K562 (cell line): ENCODE measurements at regions not wholly inside any gene's neighbourhood (a gene's known extent, or its start where the extent isn't known, plus 50 kb on each side); places are given as distances from the start of the nearest gene placed in this dataset.

Experiments
- CBX3 ChIP-seq, 2 experiments: IDR thresholded peaks; 1 replicate in 1 of 2; 2 replicates in 1 of 2; pipeline ENCODE4 v1.6.1; 2012; ENCODE audit warnings: inconsistent platforms in 2 of 2, low read length in 2 of 2, borderline replicate concordance in 1 of 2, control low read depth in 1 of 2
- E2F6 ChIP-seq, 2 experiments: IDR thresholded peaks; 2 replicates each; pipeline ENCODE4 v1.6.1; 2011; ENCODE audit warnings: borderline replicate concordance in 1 of 2, control low read depth in 1 of 2, low read depth in 1 of 2, low read length in 1 of 2, mild to moderate bottlenecking in 1 of 2, mixed read lengths in 1 of 2, moderate library complexity in 1 of 2; ENCODE audit not compliant: insufficient read depth in 1 of 2, insufficient read length in 1 of 2, poor library complexity in 1 of 2, severe bottlenecking in 1 of 2; ENCODE audit errors: extremely low read depth in 1 of 2
- SIN3A ChIP-seq, 2 experiments: fragments of 150-350 bp in 1 of 2; IDR thresholded peaks; 2 replicates each; pipeline ENCODE4 v1.6.1; 2011 to 2016; ENCODE audit warnings: borderline replicate concordance in 2 of 2, low read depth in 2 of 2, low read length in 2 of 2, mild to moderate bottlenecking in 2 of 2, moderate library complexity in 2 of 2; ENCODE audit not compliant: control insufficient read depth in 1 of 2
- SUPT5H ChIP-seq: fragments of 450-650 bp; IDR thresholded peaks from 2 replicates; pipeline ENCODE4 v1.6.1; 2016
- ZBTB40 ChIP-seq, 2 experiments: fragments of 450-650 bp in 1 of 2; sonication (generic) in 1 of 2; formaldehyde crosslinking in 1 of 2; IDR thresholded peaks; 2 replicates each; pipeline versions ENCODE4 v1.7.1 to v1.9.0; 2016 to 2022; ENCODE audit warnings: inconsistent platforms in 1 of 2, mild to moderate bottlenecking in 1 of 2, missing genetic modification reagents in 1 of 2
- ZKSCAN3 ChIP-seq: fragments of 250-450 bp; sonication (Bioruptor Pico); IDR thresholded peaks from 2 replicates; pipeline ENCODE4 v1.4.0; 2020
- ZNF280B ChIP-seq: fragments of 250-450 bp; sonication (Bioruptor Pico); IDR thresholded peaks from 2 replicates; pipeline ENCODE4 v1.5.1; 2021; ENCODE audit warnings: mild to moderate bottlenecking
- ZNF518B ChIP-seq: fragments of 250-450 bp; sonication (Bioruptor Pico); IDR thresholded peaks from 2 replicates; pipeline ENCODE4 v1.5.0; 2021; ENCODE audit warnings: mild to moderate bottlenecking, moderate library complexity

- TF ChIP-seq ZBTB40 (IDR thresholded peaks at IDR 0.05), result no peak
- TF ChIP-seq ZBTB40 (CRISPR knock-in tag; IDR thresholded peaks at IDR 0.05), result no peak
- TF ChIP-seq SUPT5H, result no peak
- TF ChIP-seq ZNF280B (CRISPR knock-in tag), result no peak
- no peak for TF ChIP-seq ZKSCAN3 (CRISPR knock-in tag)
- TF ChIP-seq CBX3 (IDR thresholded peaks at IDR 0.05; ENCODE audit: borderline replicate concordance in 1 of 2, low read length in 2 of 2), result no peak
- no peak for TF ChIP-seq E2F6 (IDR thresholded peaks at IDR 0.05; ENCODE audit: borderline replicate concordance in 1 of 2, extremely low read depth in 1 of 2, insufficient read depth in 1 of 2, insufficient read length in 1 of 2, low read depth in 1 of 2, low read length in 1 of 2, poor library complexity in 1 of 2, severe bottlenecking in 1 of 2)
- no peak for TF ChIP-seq SIN3A (IDR thresholded peaks at IDR 0.05; ENCODE audit: borderline replicate concordance in 2 of 2, control insufficient read depth in 1 of 2, low read depth in 2 of 2, low read length in 2 of 2)
- no peak for TF ChIP-seq ZNF518B (CRISPR knock-in tag)
Measured at GRCh38 chr7:46653848-46654247, 732.8 kb upstream of the IGFBP3 start (continued).
